Mesodermal cell (in vitro differentiated cells): ENCODE measurements at regions not wholly inside any gene's neighbourhood (a gene's known extent, or its start where the extent isn't known, plus 50 kb on each side); places are given as distances from the start of the nearest gene placed in this dataset.

ENCODE experiments used
- H3K27ac ChIP-seq: 2 replicates; pipeline ENCODE4 v1.7.0; 2013; ENCODE audit warnings: mild to moderate bottlenecking, low read depth, low read length, moderate library complexity; ENCODE audit not compliant: severe bottlenecking
- H3K36me3 ChIP-seq: 2 replicates; pipeline ENCODE4 v1.7.1; 2013; ENCODE audit warnings: mild to moderate bottlenecking, low read length, moderate library complexity; ENCODE audit not compliant: control insufficient read depth, insufficient read depth
- H3K4me1 ChIP-seq: one replicate; pipeline ENCODE4 v1.7.1; 2013; ENCODE audit warnings: mild to moderate bottlenecking, low read length; ENCODE audit not compliant: insufficient read depth, control insufficient read depth, poor library complexity, severe bottlenecking
- H3K4me3 ChIP-seq: 2 replicates; pipeline ENCODE4 v1.7.0; 2013; ENCODE audit warnings: low read length, control low read depth, mild to moderate bottlenecking; ENCODE audit not compliant: insufficient read depth, poor library complexity, severe bottlenecking; ENCODE audit errors: extremely low read depth
- H3K9me3 ChIP-seq: 2 replicates; pipeline ENCODE4 v1.7.1; 2013; ENCODE audit warnings: mild to moderate bottlenecking, low read length, moderate library complexity; ENCODE audit not compliant: control insufficient read depth
- WGBS, 2 experiments: methylation state at CpG; one replicate each; pipeline ENCODE4 v1.1.5; 2013; ENCODE audit warnings: missing lambda C conversion rate in 2 of 2; ENCODE audit not compliant: insufficient coverage in 2 of 2; 5-methylcytosine and 5-hydroxymethylcytosine counted together

DNA sequence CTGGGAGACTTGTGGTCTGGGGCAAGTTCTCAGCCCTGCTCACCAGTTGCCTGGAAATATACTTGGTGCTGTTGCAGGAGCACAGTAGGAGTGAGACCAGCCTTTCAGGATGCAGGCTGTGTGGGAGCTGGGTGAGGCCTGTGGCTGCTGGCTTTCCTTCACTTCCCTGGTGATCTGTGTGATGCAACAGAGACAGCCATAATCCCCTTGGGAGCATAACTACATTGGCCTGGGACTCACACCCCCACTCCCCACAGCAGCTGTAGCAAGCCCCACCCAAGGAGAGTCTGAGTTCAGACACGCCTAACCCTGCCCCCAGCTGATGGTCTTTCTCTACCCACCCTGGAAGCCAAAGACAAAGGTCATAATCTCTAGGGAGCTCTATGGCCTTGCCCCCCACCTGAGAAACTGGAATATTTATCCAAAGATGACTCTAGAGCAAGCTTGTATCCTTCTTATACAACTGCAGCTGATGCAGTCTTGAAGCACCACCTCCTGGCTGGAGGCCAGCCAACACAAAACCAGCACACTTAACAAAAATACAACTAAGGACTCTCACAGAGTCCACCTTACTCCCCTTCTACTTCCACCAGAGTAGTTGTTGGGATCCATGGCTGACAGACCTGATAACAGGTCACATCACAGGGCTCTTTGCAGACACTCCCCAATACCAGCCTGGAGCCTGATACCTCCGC, 190.4 kb upstream of the CPNE8 start:
- Histone ChIP-seq H3K27ac (no peak overlapping the region), H3K4me3 (no peak overlapping the region), H3K4me1 (no peaks in the 10 kb centered on the region), H3K9me3 (no peaks in the 10 kb centered on the region), H3K36me3 (no peaks in the 10 kb centered on the region)
- 93% methylated on average over 2 of the region's 2 CpGs; no CpG with 5 or more reads in 1 of the 2 experiments for WGBS, 2 experiments

- no peaks in the 10 kb centered on the region for H3K4me1 ChIP-seq
- WGBS, 2 experiments, result 83% methylated on average over 1 of the region's 1 CpG; no CpG with 5 or more reads in 1 of the 2 experiments
These were observed 176.5 kb upstream of the CPNE8 start for GRCh38 chr12:39081910-39082309.

DNA sequence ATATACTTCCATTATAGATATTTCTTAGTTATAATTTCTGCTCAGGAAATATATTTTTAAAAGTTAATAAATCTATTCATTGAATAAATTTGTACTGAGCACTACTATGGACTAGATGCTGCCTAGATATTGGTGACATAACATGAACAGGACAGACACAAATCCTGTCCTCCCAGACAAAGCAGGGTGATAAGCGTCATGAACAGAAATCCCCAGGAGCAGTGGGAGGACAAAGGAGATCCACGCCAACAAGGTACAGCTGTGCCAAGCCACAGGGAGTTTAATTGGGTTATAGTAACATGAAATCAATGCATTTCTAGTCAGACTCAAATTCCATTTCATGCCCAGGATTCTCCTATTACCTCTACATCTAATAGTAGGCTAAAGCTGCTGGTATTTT, 171.8 kb upstream of the CPNE8 start:
- 100% methylated on average over 1 of the region's 2 CpGs; no CpG with 5 or more reads in 1 of the 2 experiments for WGBS, 2 experiments
- Histone ChIP-seq H3K4me3 (no peak overlapping the region), H3K36me3 (no peaks in the 10 kb centered on the region), H3K4me1 (no peaks in the 10 kb centered on the region), H3K9me3 (no peaks in the 10 kb centered on the region), H3K27ac (no peak overlapping the region)

More at GRCh38 chr12:39081910-39082309, 176.5 kb upstream of the CPNE8 start:
- Histone ChIP-seq H3K9me3 (no peaks in the 10 kb centered on the region), H3K36me3 (no peaks in the 10 kb centered on the region), H3K4me3 (no peak overlapping the region), H3K27ac (no peak overlapping the region)

GRCh38 chr12:39074063-39074462, 168.7 kb upstream of the CPNE8 start:
- no peak overlapping the region for H3K4me3 ChIP-seq
- H3K9me3 ChIP-seq, result no peaks in the 10 kb centered on the region
- no peaks in the 10 kb centered on the region for H3K36me3 ChIP-seq
- H3K27ac ChIP-seq, result no peak overlapping the region
- H3K4me1 ChIP-seq, result no peaks in the 10 kb centered on the region
- WGBS, 2 experiments, result no CpG with 5 or more reads among the region's 2 CpGs

DNA sequence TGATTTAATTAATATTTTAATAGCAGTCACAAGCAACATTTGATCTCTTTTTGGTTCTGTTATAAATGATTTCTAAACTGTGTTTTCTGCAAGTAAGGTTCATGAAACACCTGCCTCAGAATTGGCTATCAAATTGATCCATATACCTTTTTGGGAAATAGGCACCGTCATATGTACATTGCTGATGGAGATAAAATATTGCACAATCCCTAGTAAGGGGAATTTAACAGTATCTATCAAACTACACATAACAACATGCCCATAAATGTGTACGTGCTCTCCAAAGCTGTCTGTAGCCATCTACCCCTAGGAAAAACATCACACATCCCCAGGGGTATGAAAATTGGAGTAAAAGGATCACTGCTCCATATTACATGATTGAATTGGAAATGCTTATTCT, 167.3 kb upstream of the CPNE8 start:
- Histone ChIP-seq H3K9me3 (no peaks in the 10 kb centered on the region), H3K4me1 (no peaks in the 10 kb centered on the region), H3K4me3 (no peak overlapping the region), H3K27ac (no peak overlapping the region), H3K36me3 (no peaks in the 10 kb centered on the region)
- WGBS, 2 experiments, result 100% methylated on average over 1 of the region's 2 CpGs; no CpG with 5 or more reads in 1 of the 2 experiments

DNA sequence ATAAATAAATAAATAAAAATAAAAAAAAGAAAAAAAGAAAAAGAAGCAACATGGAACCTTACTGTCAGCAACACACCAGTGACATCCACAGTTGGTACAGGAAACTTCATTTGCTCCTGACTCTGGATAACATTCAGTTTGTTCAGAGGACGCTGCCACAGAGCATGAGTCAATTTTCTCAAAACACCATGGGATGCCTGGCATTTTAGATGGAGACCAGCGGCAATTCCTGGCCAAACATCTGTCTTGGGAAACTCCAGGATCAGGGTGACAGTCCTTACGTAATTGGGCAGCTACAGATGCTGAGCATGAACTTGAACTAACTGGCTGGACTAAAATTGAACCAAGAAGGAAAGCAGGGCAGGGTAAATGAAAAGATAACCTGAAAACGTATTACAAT, 166.2 kb upstream of the CPNE8 start:
- no peak overlapping the region for H3K4me3 ChIP-seq
- no peaks in the 10 kb centered on the region for H3K9me3 ChIP-seq
- H3K36me3 ChIP-seq, result no peaks in the 10 kb centered on the region
- WGBS, 2 experiments, result 83 to 100% methylated on average over 3 of the region's 4 CpGs
- H3K4me1 ChIP-seq, result no peaks in the 10 kb centered on the region
- H3K27ac ChIP-seq, result no peak overlapping the region

GRCh38 chr12:39070775-39071174, 165.4 kb upstream of the CPNE8 start:
- WGBS, 2 experiments, result 100% methylated on average over 1 of the region's 2 CpGs; no CpG with 5 or more reads in 1 of the 2 experiments
- no peaks in the 10 kb centered on the region for H3K9me3 ChIP-seq

DNA sequence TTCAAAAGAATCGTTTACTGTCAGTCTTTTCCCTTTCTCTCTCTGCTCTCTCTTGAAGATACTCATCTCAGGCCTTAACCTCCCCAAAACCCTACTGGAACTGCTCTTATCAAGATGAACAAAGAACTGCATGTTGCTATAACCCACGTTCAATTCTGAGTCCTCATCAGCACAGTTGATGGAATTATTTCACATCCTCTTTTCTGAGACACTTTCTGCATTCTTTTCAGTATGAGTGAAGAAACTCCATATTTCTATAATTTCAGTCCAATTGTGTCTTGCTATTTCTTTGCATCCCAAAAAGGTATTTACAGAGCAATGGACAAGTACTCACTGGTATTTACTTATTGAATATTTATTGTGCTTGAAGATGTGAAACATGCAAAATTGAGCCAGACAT, 160.1 kb upstream of the CPNE8 start:
- Histone ChIP-seq H3K4me3 (no peak overlapping the region), H3K27ac (no peak overlapping the region), H3K36me3 (no peaks in the 10 kb centered on the region), H3K4me1 (no peaks in the 10 kb centered on the region), H3K9me3 (no peaks in the 10 kb centered on the region)
- 80 to 82% methylated on average over 1 to 2 of the region's 2 CpGs for WGBS, 2 experiments

More at GRCh38 chr12:39070775-39071174, 165.4 kb upstream of the CPNE8 start:
- H3K4me1 ChIP-seq, result no peaks in the 10 kb centered on the region
- no peaks in the 10 kb centered on the region for H3K36me3 ChIP-seq
- no peak overlapping the region for H3K27ac ChIP-seq
- H3K4me3 ChIP-seq, result no peak overlapping the region

- H3K9me3 ChIP-seq, result no peaks in the 10 kb centered on the region
- WGBS, 2 experiments, result 79 to 93% methylated on average over 2 to 4 of the region's 7 CpGs
These were observed 159.3 kb upstream of the CPNE8 start for GRCh38 chr12:39064708-39065107.

DNA sequence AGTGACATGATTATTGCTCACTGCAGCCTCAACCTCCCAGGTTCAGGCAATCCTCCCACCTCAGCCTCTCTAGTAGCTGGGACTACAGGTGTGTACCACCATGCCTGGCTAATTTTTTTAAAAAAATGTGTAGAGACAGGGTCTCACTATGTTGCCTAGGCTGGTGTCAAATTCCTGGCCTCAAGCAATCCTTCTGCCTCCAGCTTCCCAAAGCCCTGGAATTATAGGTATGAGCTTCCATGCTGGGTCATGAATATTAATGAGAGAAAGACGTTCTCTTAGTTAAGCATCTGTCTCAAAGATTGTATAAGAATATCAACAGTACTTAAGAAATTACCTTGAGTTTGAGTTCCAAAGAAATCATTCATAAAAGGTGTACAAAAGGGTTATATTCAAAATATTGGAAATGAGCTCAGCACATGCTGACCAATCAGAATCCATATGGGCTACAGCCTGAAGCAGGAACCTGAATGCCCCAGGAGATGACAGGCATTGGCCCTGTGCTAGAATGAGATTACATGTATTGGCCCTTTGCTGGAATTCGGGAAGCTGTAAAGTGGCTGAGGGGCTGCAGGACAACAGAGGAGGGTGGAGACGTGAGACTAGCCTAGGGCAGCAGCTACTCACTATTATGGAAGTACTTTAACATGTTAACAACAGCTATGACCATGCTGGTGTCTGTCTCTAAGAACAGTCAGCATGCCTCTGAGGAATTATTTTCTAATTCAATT, 157.0 kb upstream of the CPNE8 start:
- WGBS, 2 experiments, result no CpG with 5 or more reads among the region's 3 CpGs
- Histone ChIP-seq H3K27ac (no peak overlapping the region), H3K9me3 (no peaks in the 10 kb centered on the region), H3K4me1 (no peaks in the 10 kb centered on the region), H3K36me3 (no peaks in the 10 kb centered on the region), H3K4me3 (no peak overlapping the region)

More at GRCh38 chr12:39064708-39065107, 159.3 kb upstream of the CPNE8 start:
- Histone ChIP-seq H3K27ac (no peak overlapping the region), H3K4me1 (no peaks in the 10 kb centered on the region), H3K4me3 (no peak overlapping the region), H3K36me3 (no peaks in the 10 kb centered on the region)

GRCh38 chr12:39061576-39061975, 156.2 kb upstream of the CPNE8 start:
- H3K36me3 ChIP-seq, result no peaks in the 10 kb centered on the region
- no peaks in the 10 kb centered on the region for H3K9me3 ChIP-seq
- no peak overlapping the region for H3K27ac ChIP-seq
- no peaks in the 10 kb centered on the region for H3K4me1 ChIP-seq
- no peak overlapping the region for H3K4me3 ChIP-seq
- WGBS, 2 experiments, result 69 to 77% methylated on average over 4 to 5 of the region's 7 CpGs
